GM19468 (cell line): ENCODE measurements at regions not wholly inside any gene's neighbourhood (a gene's known extent, or its start where the extent isn't known, plus 50 kb on each side); places are given as distances from the start of the nearest gene placed in this dataset.
"Not testable (repeated sequence)": the region's sequence is repeated elsewhere in the genome, so short reads cannot be mapped to it uniquely, and the experiment has no call there.

Experiments used
- ATAC-seq: cut with Tn5 transposase; IDR thresholded peaks from one replicate; pipeline ENCODE4 v1.9.1; 2021; ENCODE audit warnings: mild to moderate bottlenecking, moderate library complexity, moderate number of reproducible peaks; ENCODE audit not compliant: unreplicated experiment; ENCODE audit errors: extremely low read depth

DNA sequence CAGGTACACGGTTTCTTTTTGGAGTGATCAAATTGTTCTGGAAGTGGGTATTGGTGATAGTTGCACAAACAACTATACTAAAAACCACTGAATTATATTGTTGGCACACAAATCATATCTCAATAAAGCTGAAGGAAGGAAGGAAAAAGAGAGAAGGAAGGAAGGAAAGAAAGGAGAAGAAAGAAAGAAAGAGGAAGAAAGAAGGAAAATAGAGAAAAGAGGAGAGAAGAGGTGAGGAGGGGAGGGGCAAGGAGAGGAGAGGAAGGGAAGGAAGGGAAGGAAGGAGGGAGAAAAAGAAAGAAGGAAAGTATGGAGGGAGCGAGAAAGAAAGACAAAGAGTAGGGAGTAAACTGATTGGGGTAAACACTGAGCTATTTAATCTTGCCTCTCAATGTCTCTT, 77.9 kb upstream of the TSC22D2 start:
- no peak for ATAC-seq

DNA sequence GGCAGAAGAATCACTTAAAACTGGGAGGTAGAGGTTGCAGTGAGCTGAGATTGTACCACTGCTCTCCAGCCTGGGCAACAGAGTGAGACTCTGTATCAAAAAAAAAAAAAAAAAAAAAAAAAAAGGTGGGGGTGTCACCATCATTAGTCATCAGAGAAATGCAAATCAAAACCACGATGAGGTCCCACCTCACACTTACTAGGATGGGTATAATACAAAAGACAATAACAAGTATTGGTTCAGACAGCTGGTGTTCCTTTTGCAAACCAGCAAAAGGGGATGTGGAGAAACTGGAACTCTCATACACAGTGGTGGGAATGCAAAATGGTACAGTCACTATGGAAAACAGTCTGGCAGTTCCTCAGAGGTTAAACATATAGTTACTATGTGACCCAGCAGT, 78.7 kb upstream of the TSC22D2 start:
- ATAC-seq: no peak

DNA sequence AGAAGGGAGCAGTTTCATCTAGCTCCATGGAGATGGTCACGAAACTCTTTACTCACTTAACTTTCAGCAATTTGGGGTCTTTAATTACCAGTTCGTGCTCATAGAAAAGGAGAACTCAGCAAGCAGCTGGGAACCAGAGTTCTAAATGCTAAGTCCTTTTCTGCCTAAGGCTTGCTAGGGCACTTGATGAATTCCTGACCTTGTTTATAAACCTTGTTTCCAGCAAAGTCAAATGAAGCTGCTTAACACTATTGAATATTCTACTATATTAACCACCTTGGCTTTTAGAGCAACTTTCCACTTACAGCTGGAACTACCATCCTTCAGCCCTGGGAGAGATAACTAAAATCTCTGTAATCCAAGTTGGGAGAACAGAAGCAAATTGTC, 79.5 kb upstream of the TSC22D2 start:
- ATAC-seq: no peak

DNA sequence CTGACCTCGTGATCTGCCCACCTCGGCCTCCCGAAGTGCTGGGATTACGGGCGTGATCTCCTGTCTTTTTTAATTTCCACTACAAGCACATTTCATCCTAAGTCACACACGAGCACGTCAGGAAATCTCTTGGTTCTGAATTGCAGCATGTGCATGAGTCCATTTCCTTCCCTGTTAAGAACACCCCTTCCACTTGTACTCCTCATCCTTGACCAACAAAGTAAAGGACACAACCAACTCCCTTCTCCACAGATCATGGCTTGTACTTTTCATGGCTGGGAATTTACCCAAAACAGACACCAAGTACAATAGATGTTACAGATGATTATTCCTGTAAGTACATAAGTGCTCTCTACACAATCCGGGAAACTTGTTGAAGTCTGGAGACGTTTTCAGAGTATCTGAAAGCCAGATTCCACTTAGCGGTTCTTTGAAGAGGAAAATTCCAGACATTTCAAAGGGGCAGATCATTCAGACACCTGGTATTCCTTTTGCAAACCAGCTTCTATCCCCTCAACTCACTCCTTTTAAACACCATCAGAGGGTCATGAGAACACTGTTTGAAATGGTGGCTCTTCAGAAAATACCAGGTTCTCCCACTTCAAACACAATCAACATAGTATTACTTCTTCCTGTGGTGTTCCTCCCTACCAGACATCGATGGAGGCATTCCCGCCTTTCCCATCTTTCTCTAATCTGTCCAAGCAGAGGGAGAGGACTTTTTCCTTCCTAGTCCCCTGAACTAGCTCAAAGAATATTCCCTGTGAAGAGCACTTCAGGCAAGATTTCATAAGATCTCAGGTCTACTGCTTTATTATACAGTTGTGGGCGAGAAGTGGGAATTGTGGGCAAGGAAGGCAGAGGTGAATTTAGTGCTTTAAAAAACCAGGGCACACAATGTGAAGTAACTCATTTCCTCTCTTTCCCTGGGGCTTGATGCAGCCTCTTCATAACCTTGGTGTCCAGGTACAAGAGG, 80.1 kb upstream of the TSC22D2 start:
- ATAC-seq: no peak

DNA sequence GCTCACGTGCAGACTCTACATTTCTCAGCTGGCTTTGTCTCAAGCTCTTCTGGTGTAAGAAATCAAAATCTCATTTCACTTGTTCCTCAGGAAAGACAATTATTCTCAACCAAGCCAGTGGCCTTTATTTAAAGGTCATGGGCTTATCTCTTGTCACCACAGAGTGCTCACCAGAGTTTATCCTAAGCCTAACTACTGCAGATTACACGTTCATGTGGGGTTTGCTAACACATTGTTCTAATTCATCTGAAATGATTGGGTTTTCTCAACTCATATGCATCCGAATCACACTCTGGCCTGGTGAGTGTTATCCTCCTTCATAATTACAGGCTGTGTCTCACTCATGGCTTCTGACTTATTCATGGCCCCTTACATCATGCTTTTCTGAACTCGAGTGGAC, 83.3 kb upstream of the TSC22D2 start:
- ATAC-seq: no peak

DNA sequence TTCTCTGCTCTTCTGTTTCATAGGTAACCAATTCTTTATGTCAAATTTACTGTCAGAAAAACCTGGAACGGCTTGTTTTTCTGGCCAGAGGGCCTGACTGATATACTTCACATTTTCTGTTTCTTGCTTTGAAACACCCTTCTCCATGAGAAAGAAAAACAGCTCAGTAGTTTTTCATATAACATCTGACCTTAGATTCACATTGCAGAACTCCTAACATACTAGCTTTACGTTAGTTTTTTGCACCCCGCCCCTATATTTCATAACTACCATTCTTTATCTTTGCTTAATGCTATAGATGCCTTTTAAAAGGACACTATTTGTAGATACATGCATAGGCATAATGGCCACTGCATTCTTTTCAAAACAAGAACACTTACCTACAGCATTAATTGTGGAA, 83.9 kb upstream of the TSC22D2 start:
- no peak for ATAC-seq

DNA sequence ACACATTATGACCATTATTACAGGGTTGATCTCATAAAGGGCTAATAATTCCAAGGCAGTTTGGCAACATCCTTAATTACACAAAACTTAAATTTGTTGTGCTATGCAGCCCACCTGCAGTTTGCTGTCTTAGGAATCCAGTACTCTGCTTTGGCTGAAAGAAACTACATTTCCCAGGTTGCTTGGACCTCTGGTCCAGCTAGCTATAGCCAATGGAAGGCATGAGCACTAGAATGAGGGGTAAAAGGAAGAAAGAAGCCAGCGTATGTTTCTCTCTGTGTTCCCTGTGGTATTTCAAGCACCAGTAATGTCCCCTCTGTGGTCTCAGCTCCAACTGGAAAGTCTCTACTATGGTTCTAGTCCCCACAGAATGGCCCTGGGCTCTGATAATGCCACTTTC, 84.3 kb upstream of the TSC22D2 start:
- no peak for ATAC-seq

DNA sequence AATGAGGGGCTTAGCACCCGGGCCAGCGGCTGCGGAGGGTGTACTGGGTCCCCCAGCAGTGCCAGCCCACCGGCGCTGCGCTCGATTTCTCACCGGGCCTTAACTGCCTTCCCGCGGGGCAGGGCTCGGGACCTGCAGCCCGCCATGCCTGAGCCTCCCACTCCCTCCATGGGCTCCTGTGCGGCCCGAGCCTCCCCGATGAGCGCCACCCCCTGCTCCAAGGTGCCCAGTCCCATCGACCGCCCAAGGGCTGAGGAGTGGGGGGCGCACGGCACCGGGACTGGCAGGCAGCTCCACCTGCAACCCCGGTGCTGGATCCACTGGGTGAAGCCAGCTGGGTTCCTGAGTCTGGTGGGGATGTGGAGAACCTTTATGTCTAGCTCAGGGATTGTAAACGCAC, 85.0 kb upstream of the TSC22D2 start:
- ATAC-seq: not testable (repeated sequence)

DNA sequence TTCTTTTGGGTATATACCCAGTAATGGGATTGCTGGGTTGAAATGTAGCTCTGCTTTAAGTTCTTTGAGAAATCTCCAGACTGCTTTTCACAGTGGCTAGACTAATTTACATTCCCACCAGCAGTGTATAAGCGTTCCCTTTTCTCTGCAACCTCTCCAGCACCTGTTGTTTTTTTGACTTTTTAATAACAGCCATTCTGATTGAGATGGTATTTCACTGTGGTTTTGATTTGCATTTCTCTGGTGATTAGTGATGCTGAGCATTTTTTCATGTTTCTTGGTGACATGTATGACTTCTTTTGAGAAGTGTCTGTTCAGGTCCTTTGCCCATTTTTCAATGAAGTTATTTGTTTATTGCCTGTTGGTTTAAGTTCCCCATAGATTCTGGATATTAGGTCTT, 87.1 kb upstream of the TSC22D2 start:
- not testable (repeated sequence) for ATAC-seq

DNA sequence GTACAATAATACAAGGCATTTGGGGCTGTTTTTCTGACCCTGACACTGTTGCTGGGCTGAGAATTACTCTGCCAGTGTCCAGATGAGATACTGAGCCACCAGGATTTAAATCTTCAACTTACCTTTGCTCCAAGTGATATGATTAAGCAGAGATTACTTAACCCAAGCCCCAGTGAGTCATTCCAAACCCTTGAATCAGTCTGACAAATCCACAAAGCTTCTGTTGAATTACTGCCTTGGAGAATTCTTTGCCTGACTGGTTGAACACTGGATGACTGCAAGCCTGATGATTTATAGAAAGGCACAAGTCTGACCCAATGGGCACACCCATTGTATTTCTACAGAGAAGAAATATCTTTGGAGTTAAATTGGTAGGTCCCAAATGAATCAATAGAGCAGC, 88.2 kb upstream of the TSC22D2 start:
- ATAC-seq: no peak

DNA sequence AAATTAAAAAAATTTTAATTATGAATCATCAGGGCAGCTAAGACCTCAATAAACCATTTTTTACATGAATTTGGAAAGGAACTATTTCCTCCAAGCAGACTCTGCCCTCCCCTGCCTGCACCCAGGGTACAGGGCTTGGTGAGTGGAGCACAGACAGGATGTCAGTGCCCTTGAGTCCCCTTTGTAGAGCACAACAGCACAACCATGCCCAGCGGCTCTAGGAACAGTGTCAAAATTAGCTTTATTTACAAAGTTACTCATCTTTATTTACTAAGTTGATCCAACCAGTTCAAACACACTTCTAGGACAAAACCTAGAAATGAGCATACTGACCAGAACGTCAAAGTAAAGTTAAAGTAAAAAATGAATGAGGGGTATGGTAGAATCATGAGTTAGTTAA, 90.6 kb upstream of the TSC22D2 start:
- ATAC-seq: no peak

DNA sequence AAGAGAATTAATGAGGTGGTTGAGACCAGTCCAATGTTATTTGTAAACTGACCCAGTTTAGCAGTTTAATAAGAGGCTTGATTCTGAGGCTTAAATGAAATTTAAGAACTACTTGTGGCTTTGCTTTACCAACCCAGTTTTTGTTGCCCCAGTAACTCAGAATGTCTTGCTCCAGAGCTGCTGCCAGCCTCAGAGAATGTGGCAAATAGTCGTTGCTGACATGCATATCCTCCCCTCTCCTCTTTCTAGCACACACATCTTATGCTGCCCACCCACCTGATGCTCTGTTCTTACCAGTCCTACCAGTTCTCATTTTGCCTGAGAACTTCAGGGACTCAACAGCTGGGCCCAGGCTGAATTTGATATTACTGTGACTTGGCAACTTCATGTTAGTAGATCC, 92.4 kb upstream of the TSC22D2 start:
- ATAC-seq: no peak

DNA sequence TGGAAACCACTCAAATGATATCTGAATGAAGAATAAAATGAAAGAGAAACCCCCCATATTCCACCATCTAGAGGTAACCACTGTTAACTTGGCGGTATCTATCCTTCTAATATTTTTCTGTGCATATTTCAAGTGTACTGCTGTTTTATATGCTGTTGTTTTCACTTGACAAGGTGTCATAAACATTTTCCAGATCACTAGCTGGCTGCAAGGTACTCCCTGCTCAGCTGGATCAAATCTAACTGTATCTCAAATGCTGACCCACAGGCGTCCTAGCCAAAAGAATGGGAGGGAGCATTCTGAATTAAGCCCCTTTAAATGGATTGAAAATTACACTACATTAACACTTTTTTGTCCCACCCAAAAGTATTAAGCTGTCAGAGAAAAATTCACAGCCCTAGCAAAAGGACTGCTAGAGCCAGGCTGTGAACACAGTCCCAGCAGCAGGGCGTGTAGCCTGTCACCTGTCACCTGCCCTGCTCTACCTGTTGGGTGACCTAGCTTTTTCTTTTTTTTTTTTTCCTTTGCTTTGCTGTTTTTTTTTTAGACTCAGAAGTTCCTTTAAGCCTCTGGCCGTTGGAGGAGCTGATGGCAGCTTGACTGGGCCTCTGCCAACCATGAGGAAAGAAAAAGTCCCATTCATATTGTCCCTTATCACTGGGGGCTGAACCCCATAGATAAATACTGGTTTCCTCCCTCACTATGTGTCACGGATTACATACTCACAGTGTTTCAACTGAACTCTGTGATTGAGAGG, 93.7 kb upstream of the TSC22D2 start:
- ATAC-seq: no peak

DNA sequence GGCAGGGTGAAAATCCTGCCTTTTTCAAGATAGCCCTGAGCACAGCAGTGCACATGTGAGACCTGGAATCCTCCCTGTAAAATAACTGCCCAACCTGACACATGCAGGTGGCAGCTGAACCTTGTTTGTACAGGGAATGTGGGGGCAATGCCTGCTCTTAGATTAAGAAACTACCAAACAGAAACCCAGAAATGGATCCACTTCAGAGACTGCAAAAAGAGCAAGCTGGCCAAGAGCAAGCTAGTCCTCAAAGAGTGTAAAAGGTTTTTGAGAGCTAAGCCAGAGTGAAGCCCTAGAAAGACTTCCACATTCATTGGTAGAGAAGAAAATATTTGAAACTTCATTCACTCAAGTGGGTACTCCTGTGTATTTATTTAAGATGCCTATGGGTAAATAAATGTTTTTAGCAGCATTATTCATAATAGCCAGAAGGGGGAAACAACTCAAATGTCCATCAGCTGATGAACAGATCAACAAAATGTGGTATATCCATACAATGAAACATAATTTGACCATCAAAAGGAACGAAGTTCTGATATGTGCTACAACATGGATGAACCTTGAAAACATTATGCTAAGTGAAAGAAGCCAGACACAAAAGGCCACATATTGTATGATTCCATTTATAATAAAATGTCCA, 96.0 kb upstream of the TSC22D2 start:
- no peak for ATAC-seq

DNA sequence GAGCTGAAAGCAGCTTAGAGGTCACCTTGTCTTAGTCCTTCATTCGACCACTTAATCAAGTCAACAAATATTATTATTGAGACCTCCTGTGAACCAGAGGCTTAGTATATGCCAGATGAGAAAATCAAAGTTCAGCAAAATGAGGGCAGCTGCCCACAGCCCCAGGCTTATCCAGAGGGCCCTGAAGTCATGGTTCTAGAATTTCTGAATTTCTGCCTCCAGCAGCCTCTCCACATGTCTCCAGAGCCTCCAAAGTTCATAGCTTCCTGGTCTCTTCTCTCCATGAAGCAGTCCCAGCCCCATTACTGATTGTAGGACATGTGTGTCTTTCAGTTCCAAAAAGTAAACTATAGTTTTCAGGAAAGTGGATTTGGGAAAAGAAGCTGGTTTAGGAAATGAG, 96.9 kb upstream of the TSC22D2 start:
- no peak for ATAC-seq

DNA sequence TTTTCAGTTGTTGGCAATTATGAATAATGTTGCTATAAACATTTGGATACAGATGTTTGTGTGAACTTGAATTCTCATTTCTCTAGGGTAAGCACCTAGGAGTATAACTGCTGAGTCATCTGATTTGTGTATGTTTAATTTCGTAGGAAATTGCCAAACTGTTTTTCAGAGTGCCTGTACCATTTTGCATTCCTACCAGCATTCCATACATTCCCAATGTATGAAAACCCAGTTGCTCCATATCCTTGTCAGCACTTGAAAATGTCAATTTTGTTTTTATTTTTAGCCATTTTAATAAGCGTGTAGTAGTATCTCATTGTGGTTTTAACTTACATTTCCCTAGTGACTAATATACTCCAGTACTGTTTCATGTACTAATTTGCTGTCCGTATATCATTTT, 98.5 kb upstream of the TSC22D2 start:
- no peak for ATAC-seq

DNA sequence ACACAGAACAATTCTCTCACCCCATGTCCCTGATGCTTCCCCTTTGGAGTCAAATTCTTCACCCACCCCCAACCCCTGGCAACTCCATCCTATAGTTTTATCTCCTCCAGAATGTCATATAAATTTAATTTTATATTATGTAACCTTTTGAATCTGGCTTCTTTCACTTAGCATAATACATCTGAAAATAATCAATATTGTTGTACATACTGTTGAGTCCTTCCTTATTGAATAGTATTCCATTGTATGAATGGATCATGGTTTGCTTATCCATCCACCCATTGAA, 98.9 kb upstream of the TSC22D2 start:
- no peak for ATAC-seq

DNA sequence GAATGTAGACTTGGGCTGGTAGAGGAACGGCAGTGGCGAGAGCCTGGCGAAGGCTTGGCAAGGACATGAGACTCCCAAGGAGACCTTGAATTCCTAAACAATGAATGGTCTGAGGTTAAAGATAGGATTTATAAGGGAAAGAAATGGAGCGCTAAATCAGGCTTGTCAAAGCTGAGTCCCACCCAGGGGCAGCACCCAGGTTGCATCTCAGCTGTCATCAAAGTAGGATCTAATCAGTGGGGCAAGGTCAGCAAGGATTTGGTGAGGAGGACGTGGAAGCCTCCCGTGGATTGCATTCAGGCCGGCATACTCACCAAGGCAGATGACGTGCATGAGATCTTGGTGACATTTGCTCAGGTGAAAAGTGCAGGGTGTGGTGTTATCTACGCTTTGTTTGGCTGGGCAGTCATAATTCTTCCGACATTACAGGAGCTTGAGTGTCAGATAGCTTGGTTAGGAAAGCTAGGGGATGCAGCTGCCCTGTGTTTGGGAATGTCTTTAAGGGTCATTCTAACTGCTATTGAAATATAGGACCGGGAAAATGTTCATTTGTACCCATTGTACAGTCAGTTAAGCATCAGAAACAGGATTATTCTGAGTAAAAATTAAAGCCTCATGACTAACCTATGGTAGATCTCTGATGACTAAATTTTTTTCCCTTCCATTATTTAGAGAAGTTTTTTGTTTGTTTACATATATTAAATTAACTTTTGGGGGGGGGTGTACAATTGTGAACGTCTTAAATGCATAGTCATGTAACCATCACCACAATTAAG, 99.4 kb upstream of the TSC22D2 start:
- ATAC-seq: no peak

DNA sequence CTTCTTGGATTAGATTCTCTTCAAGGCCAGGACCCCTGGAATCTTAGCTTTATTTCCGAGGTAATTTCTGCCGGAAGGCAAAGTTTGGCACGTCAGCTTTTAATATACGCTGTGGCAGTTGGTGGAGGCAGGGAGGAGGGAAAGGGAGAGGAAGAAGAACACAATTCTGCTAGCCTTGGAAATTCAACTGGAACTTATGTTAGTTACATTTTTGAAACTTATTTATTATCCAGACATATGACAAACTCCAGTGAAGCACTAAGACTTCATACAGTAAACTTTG, 100.1 kb upstream of the TSC22D2 start:
- no peak for ATAC-seq

DNA sequence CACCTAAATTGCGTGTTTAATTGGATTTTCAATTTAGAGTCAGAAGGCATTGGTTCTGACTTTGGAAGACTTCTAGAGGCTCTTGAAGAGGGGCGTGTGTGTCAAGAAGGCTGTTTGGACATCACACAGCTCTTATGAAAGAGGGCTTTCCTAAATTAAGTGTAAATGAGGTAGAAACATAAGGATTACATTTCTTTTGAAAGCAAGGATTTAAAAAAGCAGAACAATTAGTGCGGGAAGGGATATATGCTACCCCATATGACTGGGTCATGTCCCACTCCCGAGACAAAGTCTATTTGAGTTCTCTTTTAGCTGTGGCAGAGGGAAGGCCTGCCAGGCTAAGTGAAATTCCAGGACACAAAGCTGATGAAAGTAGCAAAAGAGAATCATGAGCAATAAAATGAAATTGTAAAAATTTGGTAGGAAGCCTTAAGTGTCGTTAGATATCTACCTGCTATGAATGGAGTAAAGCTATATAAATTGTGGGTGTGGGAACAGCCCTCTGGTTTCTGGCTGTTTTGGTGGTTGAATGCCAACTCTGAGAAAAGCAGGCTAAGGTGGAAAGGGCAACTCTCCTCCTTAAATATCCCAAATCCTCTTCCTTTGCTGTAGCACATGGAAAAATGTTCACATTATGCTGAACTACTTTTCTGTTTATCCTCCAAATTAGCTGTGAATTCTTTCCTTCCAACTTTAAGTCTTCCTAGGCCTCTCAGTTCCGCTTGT, 100.6 kb upstream of the TSC22D2 start:
- ATAC-seq: no peak
